HG02884 (cell line): ENCODE measurements at regions not wholly inside any gene's neighbourhood (a gene's known extent, or its start where the extent isn't known, plus 50 kb on each side); places are given as distances from the start of the nearest gene placed in this dataset.
"Not testable (repeated sequence)": the region's sequence is repeated elsewhere in the genome, so short reads cannot be mapped to it uniquely, and the experiment has no call there.

Experiments used
- ATAC-seq: cut with Tn5 transposase; IDR thresholded peaks from one replicate; pipeline ENCODE4 v1.9.1; 2021; ENCODE audit warnings: mild to moderate bottlenecking, moderate library complexity; ENCODE audit not compliant: unreplicated experiment

DNA sequence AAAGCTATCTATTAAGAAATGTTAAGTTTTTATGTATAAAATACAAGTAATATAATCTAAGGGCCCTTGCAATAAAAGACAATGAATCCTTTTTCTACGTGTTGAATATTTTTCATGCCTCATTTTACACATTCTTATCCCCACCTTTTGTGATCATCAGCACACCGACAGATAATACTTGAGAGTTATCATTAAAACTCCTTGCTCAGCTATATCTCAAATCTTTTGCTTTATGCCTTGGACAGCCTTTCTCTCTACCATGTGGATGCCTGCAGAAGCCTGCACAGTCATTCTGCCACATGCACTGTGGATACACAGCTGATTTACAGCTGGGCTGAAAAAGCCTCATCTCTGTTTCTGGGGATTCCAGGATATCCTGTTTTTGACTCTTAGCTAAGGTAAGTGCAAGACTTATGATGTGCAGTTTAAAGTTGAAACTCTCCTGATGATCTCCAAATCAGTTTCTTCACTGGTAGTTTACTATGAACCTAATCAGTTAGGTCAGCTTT, 1565.1 kb downstream of the SI start:
- ATAC-seq: no peak

DNA sequence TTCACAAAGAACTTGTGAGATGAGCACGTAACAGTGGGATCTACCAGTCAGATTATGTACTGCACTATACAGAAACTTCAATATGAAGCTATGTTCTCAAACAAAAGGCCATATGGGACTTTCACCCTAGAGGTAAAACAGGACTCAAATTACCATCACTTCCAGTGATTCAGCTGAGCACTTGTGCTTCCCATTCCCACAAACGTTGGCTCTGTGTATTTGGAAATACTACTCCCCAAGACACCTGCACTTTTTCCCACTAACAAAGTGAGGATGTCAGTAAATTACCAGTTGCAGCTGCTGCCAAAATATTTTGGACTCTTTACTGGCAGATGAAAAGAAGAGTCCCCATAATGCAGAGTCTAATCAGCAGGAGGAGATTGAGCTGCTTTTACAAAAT, 1570.1 kb downstream of the SI start:
- no peak for ATAC-seq

- ATAC-seq: no peak
Measured at GRCh38 chr3:163504974-163505373, 1573.3 kb downstream of the SI start.

GRCh38 chr3:163499736-163500219, 1578.5 kb downstream of the SI start:
- ATAC-seq: not testable (repeated sequence)

DNA sequence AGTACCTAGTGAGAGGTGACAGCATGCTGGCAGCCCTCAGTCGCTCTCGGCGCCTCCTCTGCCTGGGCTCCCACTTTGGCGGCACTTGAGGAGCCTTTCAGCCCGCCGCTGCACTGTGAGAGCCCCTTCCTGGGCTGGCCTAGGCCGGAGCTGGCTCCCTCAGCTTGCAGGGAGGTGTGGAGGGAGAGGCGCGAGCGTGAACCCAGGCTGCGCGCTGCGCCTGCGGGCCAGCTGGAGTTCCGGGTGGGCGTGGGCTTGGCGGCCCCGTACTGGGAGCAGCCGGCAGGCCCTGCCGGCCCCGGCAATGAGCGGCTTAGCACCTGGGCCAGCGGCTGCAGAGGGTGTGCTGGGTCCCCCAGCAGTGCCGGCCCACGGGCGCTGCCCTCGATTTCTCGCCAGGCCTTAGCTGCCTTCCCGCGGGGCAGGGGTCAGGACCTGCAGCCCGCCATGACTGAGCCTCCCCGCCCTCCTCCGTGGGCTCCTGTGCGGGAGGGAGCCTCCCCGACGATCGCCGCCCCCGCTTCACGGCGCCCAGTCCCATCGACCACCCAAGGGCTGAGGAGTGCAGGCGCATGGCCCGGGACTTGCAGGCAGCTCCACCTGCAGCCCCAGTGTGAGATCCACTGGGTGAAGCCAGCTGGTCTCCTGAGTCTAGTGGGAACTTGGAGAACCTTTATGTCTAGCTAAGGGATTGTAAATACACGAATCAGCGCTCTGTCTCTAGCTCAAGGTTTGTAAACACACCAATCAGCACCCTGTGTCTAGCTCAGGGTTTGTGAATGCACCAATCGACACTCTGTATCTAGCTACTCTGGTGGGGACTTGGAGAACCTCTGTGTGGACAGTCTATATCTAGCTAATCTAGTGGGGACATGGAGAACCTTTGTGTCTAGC, 1579.2 kb downstream of the SI start:
- ATAC-seq: not testable (repeated sequence)

DNA sequence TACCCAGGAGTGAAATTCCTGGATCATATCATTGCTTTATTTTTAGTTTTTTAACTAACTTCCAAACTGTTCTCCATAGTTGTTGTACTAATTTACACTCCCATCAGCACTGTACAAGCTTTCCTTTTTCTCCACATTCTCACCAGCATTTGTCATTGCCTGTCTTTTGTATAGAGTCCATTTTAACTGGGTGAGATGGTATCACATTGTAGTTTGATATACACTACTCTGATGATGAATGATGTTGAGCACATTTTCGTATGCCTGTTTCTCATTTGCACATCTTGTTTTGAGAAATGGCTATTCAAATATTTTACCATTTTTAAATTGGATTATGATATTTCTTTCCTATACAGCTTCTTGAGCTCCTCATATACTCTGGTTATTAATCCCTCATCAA, 1586.6 kb downstream of the SI start:
- ATAC-seq: no peak

DNA sequence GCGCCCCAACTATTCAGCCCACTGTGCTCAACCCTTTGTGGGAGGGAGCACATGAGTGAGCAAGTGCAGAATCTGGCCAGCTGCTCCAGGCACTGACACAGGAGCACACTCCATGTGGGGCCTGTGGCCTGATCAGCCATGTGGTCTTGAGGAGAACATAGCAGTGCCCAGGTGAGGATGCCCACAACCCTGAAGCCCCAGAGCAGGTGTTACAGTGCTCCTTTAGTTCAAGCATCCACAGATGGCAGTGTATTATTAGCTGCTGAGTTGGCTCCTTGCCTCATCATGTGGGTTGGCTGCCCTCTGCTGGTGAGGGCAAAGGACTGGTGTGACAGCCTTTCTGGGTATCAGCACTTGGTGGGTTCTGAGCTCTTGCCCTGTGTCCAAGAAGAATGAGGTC, 1588.2 kb downstream of the SI start:
- peak; percentile 85 for ATAC-seq

GRCh38 chr3:163482695-163483094, 1595.6 kb downstream of the SI start:
- ATAC-seq: no peak

- no peak for ATAC-seq
Measured at GRCh38 chr3:163481738-163482137, 1596.6 kb downstream of the SI start.

- no peak for ATAC-seq
Measured at GRCh38 chr3:163476179-163476578, 1602.1 kb downstream of the SI start.

GRCh38 chr3:163474766-163475165, 1603.5 kb downstream of the SI start:
- no peak for ATAC-seq

GRCh38 chr3:163468531-163469335, 1609.6 kb downstream of the SI start:
- no peak for ATAC-seq

- no peak for ATAC-seq
Measured at GRCh38 chr3:163462446-163462845, 1615.8 kb downstream of the SI start.

- ATAC-seq: no peak
Measured at GRCh38 chr3:163450698-163451097, 1627.6 kb downstream of the SI start.

DNA sequence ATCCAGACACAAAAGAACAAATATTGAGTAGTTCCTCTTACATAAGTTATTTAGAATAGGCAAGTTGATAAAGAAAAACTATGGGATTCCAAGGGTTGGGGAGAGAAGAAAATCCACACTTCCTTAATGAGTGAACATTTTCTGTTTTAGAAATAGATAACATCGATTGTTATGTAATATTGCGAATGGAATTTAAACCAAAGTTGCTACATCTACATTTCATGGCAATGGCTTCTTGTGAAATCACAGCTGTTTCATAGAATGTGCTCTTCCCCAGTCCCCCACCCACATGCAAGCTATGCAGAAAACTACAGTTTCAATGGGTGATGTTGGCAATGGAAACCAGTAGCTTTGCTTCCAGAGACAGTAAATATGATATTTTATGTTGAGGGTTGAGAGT, 1639.5 kb downstream of the SI start:
- ATAC-seq: no peak

- ATAC-seq: no peak
Measured at GRCh38 chr3:163422671-163423070, 1655.6 kb downstream of the SI start.

GRCh38 chr3:163391407-163392181, 1686.7 kb downstream of the SI start:
- no peak for ATAC-seq

DNA sequence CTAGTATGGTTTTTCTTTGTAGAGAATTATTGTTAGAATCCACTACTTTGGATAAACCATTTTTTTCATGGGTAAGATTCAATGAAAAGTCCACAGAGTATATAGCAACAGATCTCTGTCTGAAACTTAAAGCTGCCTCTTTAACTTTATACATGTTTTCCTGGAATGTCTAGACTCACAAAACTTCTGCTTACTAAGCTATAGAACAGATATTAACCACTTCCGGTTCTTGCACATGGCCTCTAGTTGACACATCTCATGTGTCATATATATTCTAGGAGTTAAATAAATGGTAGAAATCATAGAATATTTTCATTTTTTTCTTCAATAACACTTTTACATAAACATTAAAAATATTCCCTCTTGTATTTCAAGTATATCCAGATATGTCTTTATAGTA, 1693.9 kb downstream of the SI start:
- ATAC-seq: no peak

- no peak for ATAC-seq
Measured at GRCh38 chr3:163382183-163382582, 1696.1 kb downstream of the SI start.

DNA sequence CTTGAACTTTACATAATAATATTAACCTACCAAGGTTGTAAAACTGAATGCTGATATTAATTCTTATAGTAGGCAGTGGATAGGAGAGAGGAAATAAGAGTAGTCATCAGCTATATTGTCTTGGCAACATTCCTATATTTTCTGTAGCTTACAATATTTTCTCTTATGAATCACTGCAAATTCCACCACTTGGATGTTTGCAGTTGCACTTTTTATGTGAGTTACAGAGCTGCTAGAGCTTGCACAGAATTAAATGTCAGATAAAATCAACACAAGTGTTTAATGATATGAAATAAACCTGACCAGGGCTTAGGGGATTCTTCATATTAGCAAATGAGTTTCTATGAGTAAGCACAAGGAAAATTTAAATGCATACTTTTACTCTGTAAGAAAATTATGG, 1710.1 kb downstream of the SI start:
- no peak for ATAC-seq

GRCh38 chr3:163364717-163365116, 1713.6 kb downstream of the SI start:
- ATAC-seq: no peak
